Stimulated activated CD8-positive, alpha-beta memory T cell treated with anti-CD3 and anti-CD28 coated beads, Interleukin-2, amount 100 ng/mL, for 1 hour (primary cell): ENCODE measurements at regions not wholly inside any gene's neighbourhood (a gene's known extent, or its start where the extent isn't known, plus 50 kb on each side); places are given as distances from the start of the nearest gene placed in this dataset.

Experiments used
- DNase-seq, 2 donors: peaks; one replicate each; pipeline ENCODE4 v3.0.0-alpha.2; 2020; ENCODE audit warnings: low read depth in 2 of 2

GRCh38 chr11:116532066-116532465, 240.7 kb downstream of the BUD13 start:
- DNase-seq = no peak

GRCh38 chr11:116530705-116531104, 242.1 kb downstream of the BUD13 start:
- no peak for DNase-seq

DNA sequence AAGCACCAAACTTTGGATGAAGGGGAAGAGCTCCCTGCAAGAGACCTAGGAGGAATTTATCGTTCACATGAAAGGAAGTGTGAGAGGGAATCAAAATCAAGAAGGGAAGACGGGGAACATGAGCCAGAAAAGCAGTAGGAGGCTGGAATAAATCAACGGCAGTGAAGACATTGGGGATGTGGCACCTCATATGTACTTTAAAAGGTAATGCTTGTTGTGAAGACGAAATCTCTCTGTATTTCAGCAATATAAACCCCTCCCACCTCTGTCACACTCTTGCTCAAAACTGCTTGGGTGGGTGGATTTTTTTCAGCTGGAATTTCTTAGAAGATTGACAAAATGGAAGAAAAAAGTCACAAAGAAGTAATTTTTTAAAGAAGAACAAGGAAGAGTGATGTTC, 243.5 kb downstream of the BUD13 start:
- DNase-seq = no peak

GRCh38 chr11:116527180-116527991, 245.4 kb downstream of the BUD13 start:
- no peak for DNase-seq

GRCh38 chr11:116525961-116526495, 246.8 kb downstream of the BUD13 start:
- DNase-seq = no peak

GRCh38 chr11:116519499-116519898, 253.3 kb downstream of the BUD13 start:
- DNase-seq = no peak

- DNase-seq = no peak
Observed at GRCh38 chr11:116518141-116518540, 254.6 kb downstream of the BUD13 start.

DNA sequence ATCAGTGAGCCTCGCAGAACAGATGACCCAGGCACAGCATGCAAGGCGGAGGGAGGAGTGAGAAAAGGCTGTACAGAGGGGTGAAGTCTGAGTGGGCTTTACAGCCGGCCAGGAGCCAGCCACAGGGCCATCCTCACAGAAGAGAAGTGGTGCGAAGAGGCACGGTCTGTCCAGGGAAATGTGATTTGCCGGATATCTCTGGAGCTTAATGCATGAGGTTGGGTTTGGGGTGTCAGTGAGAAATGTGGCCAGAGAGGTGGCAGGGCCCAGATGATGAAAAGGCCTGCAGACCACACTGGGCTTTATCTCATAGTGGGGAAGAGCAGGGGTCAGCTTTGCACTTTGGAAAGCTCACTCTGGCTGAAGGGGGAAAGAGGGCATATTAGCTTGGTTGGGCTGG, 255.2 kb downstream of the BUD13 start:
- no peak for DNase-seq

- DNase-seq = no peak
Observed at GRCh38 chr11:116517077-116517476, 255.7 kb downstream of the BUD13 start.

GRCh38 chr11:116515664-116516184, 257.1 kb downstream of the BUD13 start:
- no peak for DNase-seq

GRCh38 chr11:116513894-116514293, 258.9 kb downstream of the BUD13 start:
- no peak for DNase-seq

GRCh38 chr11:116513278-116513823, 259.4 kb downstream of the BUD13 start:
- DNase-seq = no peak

- no peak for DNase-seq
Observed at GRCh38 chr11:116512841-116513240, 259.9 kb downstream of the BUD13 start.

- no peak for DNase-seq
Observed at GRCh38 chr11:116511684-116512083, 261.1 kb downstream of the BUD13 start.

GRCh38 chr11:116510886-116511650, 261.7 kb downstream of the BUD13 start:
- no peak for DNase-seq

DNA sequence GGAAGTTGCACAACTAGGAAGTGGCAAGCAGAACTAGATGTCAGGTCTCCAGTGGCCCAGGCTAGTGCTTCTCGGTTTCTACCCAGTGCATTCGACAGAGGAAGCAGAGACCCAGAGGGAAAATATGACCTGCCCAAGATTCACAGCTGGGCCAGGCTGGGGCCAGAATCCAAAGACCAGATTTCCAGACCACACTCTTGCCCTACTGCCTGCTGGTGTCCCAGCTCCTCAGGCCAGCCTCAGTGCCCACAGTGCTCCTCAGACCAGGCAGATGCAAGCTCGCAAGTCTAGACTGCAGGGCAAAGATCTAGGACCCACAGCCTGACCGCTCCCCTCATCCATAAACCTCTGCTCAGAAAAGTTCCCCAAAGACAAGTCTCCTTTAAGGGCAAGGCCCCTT, 262.6 kb downstream of the BUD13 start:
- DNase-seq = no peak

- no peak for DNase-seq
Observed at GRCh38 chr11:116509551-116509950, 263.2 kb downstream of the BUD13 start.

GRCh38 chr11:116507849-116508695, 264.7 kb downstream of the BUD13 start:
- DNase-seq = no peak

- no peak for DNase-seq
Observed at GRCh38 chr11:116507016-116507415, 265.8 kb downstream of the BUD13 start.

GRCh38 chr11:116506263-116506825, 266.4 kb downstream of the BUD13 start:
- no peak for DNase-seq
